ENCODE measurements at regions not wholly inside any gene's neighbourhood (a gene's known extent, or its start where the extent isn't known, plus 50 kb on each side); places are given as distances from the start of the nearest gene placed in this dataset.
"Not testable (repeated sequence)": the region's sequence is repeated elsewhere in the genome, so short reads cannot be mapped to it uniquely, and the experiment has no call there.

DNA sequence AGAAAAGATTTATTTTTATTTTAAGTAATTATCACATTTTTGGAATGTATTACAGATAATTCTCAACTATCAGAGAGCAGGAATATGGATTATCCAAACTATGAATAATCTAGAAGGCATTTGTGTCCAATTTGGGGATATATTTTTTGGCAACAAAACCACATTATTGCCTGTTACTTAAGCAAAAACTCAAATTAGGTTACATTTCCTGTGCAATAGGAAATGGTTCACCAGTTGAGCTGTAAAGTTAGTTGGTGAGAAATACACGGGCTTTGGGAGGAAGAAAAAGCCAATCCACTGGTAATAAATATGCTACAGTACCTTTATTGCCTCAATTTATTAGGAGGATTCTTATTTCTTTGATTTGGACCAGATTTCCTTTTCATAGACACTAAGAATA is 1075.2 kb downstream of the PCDH9 start:
- Histone ChIP-seq H2AFZ (ENCODE audit: low read length) (no peak overlapping the region), H3K4me3 (ENCODE audit: low read length) (no peak overlapping the region), H4K20me1 (ENCODE audit: insufficient read depth, low read length) (no peaks in the 10 kb centered on the region), H3K79me2 (ENCODE audit: low read length) (no peaks in the 10 kb centered on the region), H3K9me2 (replicated peaks; ENCODE audit: insufficient read depth, low read length) (no peaks in the 10 kb centered on the region), H3K4me1 (ENCODE audit: low read length) (no peaks in the 10 kb centered on the region), H3K4me2 (ENCODE audit: low read depth, low read length) (no peak overlapping the region), H3K36me3 (replicated peaks; ENCODE audit: insufficient read depth, low read length) (no peaks in the 10 kb centered on the region), H3K27me3 (replicated peaks; ENCODE audit: insufficient read depth, low read length) (no peaks in the 10 kb centered on the region), H3K9me3 (replicated peaks; ENCODE audit: insufficient read depth, low read length) (no peaks in the 10 kb centered on the region), H3K9ac (ENCODE audit: low read length) (no peak overlapping the region), H3F3A (ENCODE audit: insufficient read depth, low read length) (no peaks in the 10 kb centered on the region), H3K27ac (ENCODE audit: low read length) (no peak overlapping the region)
- TF ChIP-seq EZH2phosphoT487 (IDR thresholded peaks at IDR 0.05; ENCODE audit: low read length): no peak
- TF ChIP-seq, protein P1, sequence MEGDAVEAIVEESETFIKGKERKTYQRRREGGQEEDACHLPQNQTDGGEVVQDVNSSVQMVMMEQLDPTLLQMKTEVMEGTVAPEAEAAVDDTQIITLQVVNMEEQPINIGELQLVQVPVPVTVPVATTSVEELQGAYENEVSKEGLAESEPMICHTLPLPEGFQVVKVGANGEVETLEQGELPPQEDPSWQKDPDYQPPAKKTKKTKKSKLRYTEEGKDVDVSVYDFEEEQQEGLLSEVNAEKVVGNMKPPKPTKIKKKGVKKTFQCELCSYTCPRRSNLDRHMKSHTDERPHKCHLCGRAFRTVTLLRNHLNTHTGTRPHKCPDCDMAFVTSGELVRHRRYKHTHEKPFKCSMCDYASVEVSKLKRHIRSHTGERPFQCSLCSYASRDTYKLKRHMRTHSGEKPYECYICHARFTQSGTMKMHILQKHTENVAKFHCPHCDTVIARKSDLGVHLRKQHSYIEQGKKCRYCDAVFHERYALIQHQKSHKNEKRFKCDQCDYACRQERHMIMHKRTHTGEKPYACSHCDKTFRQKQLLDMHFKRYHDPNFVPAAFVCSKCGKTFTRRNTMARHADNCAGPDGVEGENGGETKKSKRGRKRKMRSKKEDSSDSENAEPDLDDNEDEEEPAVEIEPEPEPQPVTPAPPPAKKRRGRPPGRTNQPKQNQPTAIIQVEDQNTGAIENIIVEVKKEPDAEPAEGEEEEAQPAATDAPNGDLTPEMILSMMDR (IDR thresholded peaks at IDR 0.05; ENCODE audit: low read length): no peak
- TF ChIP-seq EZH2 (optimal IDR thresholded peaks at IDR 0.05; ENCODE audit: low read depth, low read length): no peak
- no peak for DNase-seq

DNA sequence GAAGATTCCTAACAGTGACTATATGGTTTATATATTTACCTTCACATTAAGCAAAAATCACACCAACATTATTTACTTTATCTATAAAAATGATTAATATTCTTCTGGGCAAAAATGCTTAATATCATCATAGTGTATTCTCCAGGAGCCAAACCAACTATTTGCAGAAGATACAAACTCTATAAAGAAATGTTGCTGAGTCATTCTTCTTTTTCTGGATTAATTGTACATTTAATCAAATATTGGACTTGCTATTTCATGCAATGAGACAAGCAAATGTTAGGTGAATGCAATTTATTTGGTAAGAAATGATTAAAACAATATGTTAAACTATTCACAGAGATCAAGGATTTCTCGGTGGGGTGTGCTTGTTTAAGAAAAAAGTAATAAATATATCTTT is 1075.8 kb downstream of the PCDH9 start:
- no peaks in the 10 kb centered on the region for H3K27me3 ChIP-seq (replicated peaks; ENCODE audit: insufficient read depth, low read length)
- H3K4me1 ChIP-seq (ENCODE audit: low read length): no peaks in the 10 kb centered on the region
- H3F3A ChIP-seq (ENCODE audit: insufficient read depth, low read length): no peaks in the 10 kb centered on the region
- no peak overlapping the region for H3K27ac ChIP-seq (ENCODE audit: low read length)
- DNase-seq: no peak
- no peak overlapping the region for H3K4me2 ChIP-seq (ENCODE audit: low read depth, low read length)
- no peaks in the 10 kb centered on the region for H3K9me3 ChIP-seq (replicated peaks; ENCODE audit: insufficient read depth, low read length)
- H3K9me2 ChIP-seq (replicated peaks; ENCODE audit: insufficient read depth, low read length): no peaks in the 10 kb centered on the region
- H3K79me2 ChIP-seq (ENCODE audit: low read length): no peaks in the 10 kb centered on the region
- H4K20me1 ChIP-seq (ENCODE audit: insufficient read depth, low read length): no peaks in the 10 kb centered on the region
- no peaks in the 10 kb centered on the region for H3K36me3 ChIP-seq (replicated peaks; ENCODE audit: insufficient read depth, low read length)
- no peak overlapping the region for H3K9ac ChIP-seq (ENCODE audit: low read length)
- H3K4me3 ChIP-seq (ENCODE audit: low read length): no peak overlapping the region
- no peak for TF ChIP-seq EZH2phosphoT487 (IDR thresholded peaks at IDR 0.05; ENCODE audit: low read length)
- TF ChIP-seq EZH2 (optimal IDR thresholded peaks at IDR 0.05; ENCODE audit: low read depth, low read length): no peak
- TF ChIP-seq, protein P1 (IDR thresholded peaks at IDR 0.05; ENCODE audit: low read length): no peak
- H2AFZ ChIP-seq (ENCODE audit: low read length): no peak overlapping the region

DNA sequence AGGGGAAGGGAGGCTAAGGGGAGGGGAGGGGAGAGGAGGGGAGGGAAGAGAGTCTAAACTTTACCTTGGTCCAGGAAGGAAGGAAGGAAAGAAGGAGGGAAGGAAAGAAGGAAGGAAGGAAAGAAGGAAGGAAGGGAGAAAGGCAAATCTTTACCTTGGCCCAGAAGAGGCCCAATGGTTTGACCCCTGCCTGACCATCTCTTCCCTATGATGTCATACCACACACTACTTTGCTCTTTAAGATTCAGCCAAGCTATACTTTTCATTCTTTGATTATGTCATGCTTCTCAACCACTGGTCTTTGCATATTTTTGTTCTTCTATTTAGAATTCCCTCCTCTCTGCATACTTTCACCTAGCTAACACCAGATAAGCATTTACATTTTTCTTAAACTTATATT is 1077.5 kb downstream of the PCDH9 start:
- Histone ChIP-seq H4K20me1 (ENCODE audit: insufficient read depth, low read length) (no peaks in the 10 kb centered on the region), H3F3A (ENCODE audit: insufficient read depth, low read length) (no peaks in the 10 kb centered on the region), H3K4me2 (ENCODE audit: low read depth, low read length) (no peak overlapping the region), H3K9ac (ENCODE audit: low read length) (no peak overlapping the region), H3K79me2 (ENCODE audit: low read length) (no peaks in the 10 kb centered on the region), H3K4me3 (ENCODE audit: low read length) (no peak overlapping the region), H3K9me3 (replicated peaks; ENCODE audit: insufficient read depth, low read length) (no peaks in the 10 kb centered on the region), H3K27me3 (replicated peaks; ENCODE audit: insufficient read depth, low read length) (no peaks in the 10 kb centered on the region), H3K36me3 (replicated peaks; ENCODE audit: insufficient read depth, low read length) (no peaks in the 10 kb centered on the region), H3K27ac (ENCODE audit: low read length) (no peak overlapping the region), H3K9me2 (replicated peaks; ENCODE audit: insufficient read depth, low read length) (no peaks in the 10 kb centered on the region), H3K4me1 (ENCODE audit: low read length) (no peaks in the 10 kb centered on the region), H2AFZ (ENCODE audit: low read length) (no peak overlapping the region)
- no peak for DNase-seq
- TF ChIP-seq, protein P1 (IDR thresholded peaks at IDR 0.05; ENCODE audit: low read length): no peak
- TF ChIP-seq EZH2 (optimal IDR thresholded peaks at IDR 0.05; ENCODE audit: low read depth, low read length) (no peak), EZH2phosphoT487 (IDR thresholded peaks at IDR 0.05; ENCODE audit: low read length) (no peak)

DNA sequence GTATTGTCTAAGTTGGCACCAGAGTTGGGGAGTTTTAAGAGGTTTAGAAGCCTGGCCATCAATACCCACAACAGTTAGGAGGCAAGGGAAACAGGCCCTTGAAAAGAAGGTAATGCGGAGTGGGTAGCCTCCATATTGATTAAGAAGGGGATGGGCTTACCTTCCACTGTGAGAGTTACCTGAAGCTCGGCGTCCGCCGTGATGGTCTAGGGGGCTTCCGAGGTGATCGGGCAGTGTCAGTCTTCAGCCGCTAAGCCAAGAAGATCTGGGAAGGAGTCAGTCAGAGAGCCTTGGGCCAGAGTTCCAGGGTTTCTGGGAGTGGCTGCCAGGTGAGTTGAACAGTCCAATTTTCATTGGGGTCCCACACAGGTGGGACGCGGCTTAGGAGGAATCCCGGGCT is 1085.8 kb downstream of the PCDH9 start:
- not testable (repeated sequence) for H3K79me2 ChIP-seq (ENCODE audit: low read length); H3F3A ChIP-seq (ENCODE audit: insufficient read depth, low read length); H3K4me2 ChIP-seq (ENCODE audit: low read depth, low read length); H3K9ac ChIP-seq (ENCODE audit: low read length); H3K9me3 ChIP-seq (replicated peaks; ENCODE audit: insufficient read depth, low read length); H4K20me1 ChIP-seq (ENCODE audit: insufficient read depth, low read length); H3K4me3 ChIP-seq (ENCODE audit: low read length); H3K4me1 ChIP-seq (ENCODE audit: low read length); H3K36me3 ChIP-seq (replicated peaks; ENCODE audit: insufficient read depth, low read length); H3K27ac ChIP-seq (ENCODE audit: low read length); DNase-seq; H2AFZ ChIP-seq (ENCODE audit: low read length); H3K9me2 ChIP-seq (replicated peaks; ENCODE audit: insufficient read depth, low read length); H3K27me3 ChIP-seq (replicated peaks; ENCODE audit: insufficient read depth, low read length)

Data from MM.1S (cell line).